ENCODE measurements at regions not wholly inside any gene's neighbourhood (a gene's known extent, or its start where the extent isn't known, plus 50 kb on each side); places are given as distances from the start of the nearest gene placed in this dataset.

- TF ChIP-seq CTCF (IDR thresholded peaks at IDR 0.05) (no peak), RAD21 (IDR thresholded peaks at IDR 0.05; ENCODE audit: low read length) (no peak), GABPA (IDR thresholded peaks at IDR 0.05; ENCODE audit: low read depth) (no peak), REST (IDR thresholded peaks at IDR 0.05; ENCODE audit: low read depth, low read length) (no peak), RCOR1 (IDR thresholded peaks at IDR 0.05; ENCODE audit: low read length) (no peak), TEAD4 (IDR thresholded peaks at IDR 0.05; ENCODE audit: borderline replicate concordance, insufficient read depth) (no peak), NFIC (IDR thresholded peaks at IDR 0.05; ENCODE audit: borderline replicate concordance) (no peak), CHD2 (IDR thresholded peaks at IDR 0.05; ENCODE audit: low read length, partially characterized antibody) (no peak), EZH2phosphoT487 (IDR thresholded peaks at IDR 0.05; ENCODE audit: borderline replicate concordance, low read depth) (no peak)
These were observed 350.1 kb downstream of the LIG4 start for GRCh38 chr13:107865318-107865575.
